ENCODE measurements at regions not wholly inside any gene's neighbourhood (a gene's known extent, or its start where the extent isn't known, plus 50 kb on each side); places are given as distances from the start of the nearest gene placed in this dataset.

- no peak for DNase-seq (ENCODE audit: low read depth)
These were observed 100.7 kb downstream of the SPRY1 start for GRCh38 chr4:123497340-123497739.

- DNase-seq (ENCODE audit: low read depth), result no peak
These were observed 105.1 kb downstream of the SPRY1 start for GRCh38 chr4:123501733-123502132.

GRCh38 chr4:123503698-123504363 lies 107.2 kb downstream of the SPRY1 start:
- no peak for DNase-seq (ENCODE audit: low read depth)

- DNase-seq (ENCODE audit: low read depth), result no peak
These were observed 108.8 kb downstream of the SPRY1 start for GRCh38 chr4:123505095-123506010.

GRCh38 chr4:123506011-123506695 lies 109.6 kb downstream of the SPRY1 start:
- no peak for DNase-seq (ENCODE audit: low read depth)

GRCh38 chr4:123507376-123507775 lies 110.8 kb downstream of the SPRY1 start:
- DNase-seq (ENCODE audit: low read depth), result no peak

GRCh38 chr4:123510221-123510620 lies 113.6 kb downstream of the SPRY1 start:
- DNase-seq (ENCODE audit: low read depth), result no peak

- DNase-seq (ENCODE audit: low read depth), result no peak
These were observed 114.1 kb downstream of the SPRY1 start for GRCh38 chr4:123510659-123511058.

GRCh38 chr4:123516576-123516975 lies 120.0 kb downstream of the SPRY1 start:
- no peak for DNase-seq (ENCODE audit: low read depth)

- DNase-seq (ENCODE audit: low read depth), result no peak
These were observed 120.6 kb downstream of the SPRY1 start for GRCh38 chr4:123517176-123517575.

GRCh38 chr4:123517971-123518370 lies 121.4 kb downstream of the SPRY1 start:
- no peak for DNase-seq (ENCODE audit: low read depth)

- DNase-seq (ENCODE audit: low read depth), result no peak
These were observed 123.7 kb downstream of the SPRY1 start for GRCh38 chr4:123520325-123520724.

- no peak for DNase-seq (ENCODE audit: low read depth)
These were observed 125.5 kb downstream of the SPRY1 start for GRCh38 chr4:123522081-123522480.

- no peak for DNase-seq (ENCODE audit: low read depth)
These were observed 126.1 kb downstream of the SPRY1 start for GRCh38 chr4:123522646-123523045.

- DNase-seq (ENCODE audit: low read depth), result no peak
These were observed 128.5 kb downstream of the SPRY1 start for GRCh38 chr4:123524958-123525628.

- DNase-seq (ENCODE audit: low read depth), result no peak
These were observed 129.9 kb downstream of the SPRY1 start for GRCh38 chr4:123526511-123526910.

- DNase-seq (ENCODE audit: low read depth), result no peak
These were observed 132.1 kb downstream of the SPRY1 start for GRCh38 chr4:123528501-123529277.

GRCh38 chr4:123529278-123529568 lies 132.6 kb downstream of the SPRY1 start:
- DNase-seq (ENCODE audit: low read depth), result no peak

GRCh38 chr4:123530357-123530756 lies 133.8 kb downstream of the SPRY1 start:
- DNase-seq (ENCODE audit: low read depth), result no peak

GRCh38 chr4:123535037-123535748 lies 138.6 kb downstream of the SPRY1 start:
- no peak for DNase-seq (ENCODE audit: low read depth)

- no peak for DNase-seq (ENCODE audit: low read depth)
These were observed 139.6 kb downstream of the SPRY1 start for GRCh38 chr4:123536225-123536624.

All from stimulated activated CD8-positive, alpha-beta memory T cell treated with anti-CD3 and anti-CD28 coated beads, Interleukin-12 subunit alpha, Interleukin-12 subunit beta, amount 100 ng/mL, for 1 hour (primary cell).